MCF 10A (cell line): ENCODE measurements at regions not wholly inside any gene's neighbourhood (a gene's known extent, or its start where the extent isn't known, plus 50 kb on each side); places are given as distances from the start of the nearest gene placed in this dataset.
"Not testable (repeated sequence)": the region's sequence is repeated elsewhere in the genome, so short reads cannot be mapped to it uniquely, and the experiment has no call there.

Source experiments
- BruUV-seq: library from RNA; stranded (reverse); fragments of 400-500 nt; replicated peaks from 2 replicates; lab custom pipeline; 2021; lab: Mats Ljungman, UMichigan
- CTCF ChIA-PET: fragments of 300-600 bp; sonication (Branson Sonifier 250); formaldehyde crosslinking; extraction: SDS; loops from one replicate; lab custom pipeline; 2021; ENCODE audit warnings: antibody characterized with exemption, inconsistent platforms; lab: Yijun Ruan, JAX
- POLR2A ChIA-PET: fragments of 300-600, 350-650 bp; sonication (Branson Sonifier 250); formaldehyde crosslinking; extraction: SDS; loops from one replicate; lab custom pipeline; 2020; ENCODE audit warnings: antibody characterized with exemption, inconsistent platforms; lab: Yijun Ruan, JAX
- DNase-seq: peaks from one replicate; pipeline ENCODE4 v3.0.0-alpha.2; 2018; ENCODE audit not compliant: unreplicated experiment
- H3K27ac Mint-ChIP-seq: one replicate; pipeline ENCODE4 v1.8.0; 2022; ENCODE audit warnings: mild to moderate bottlenecking, low read depth, mixed read lengths; ENCODE audit not compliant: unreplicated experiment
- H3K27me3 Mint-ChIP-seq: one replicate; pipeline ENCODE4 v1.8.0; 2022; ENCODE audit warnings: mixed read lengths; ENCODE audit not compliant: insufficient read depth, unreplicated experiment
- H3K36me3 Mint-ChIP-seq: one replicate; pipeline ENCODE4 v1.8.0; 2022; ENCODE audit warnings: mild to moderate bottlenecking, moderate library complexity, mixed read lengths; ENCODE audit not compliant: insufficient read depth, unreplicated experiment
- H3K4me1 Mint-ChIP-seq: one replicate; pipeline ENCODE4 v1.8.0; 2022; ENCODE audit warnings: mixed read lengths; ENCODE audit not compliant: insufficient read depth, unreplicated experiment
- H3K4me3 Mint-ChIP-seq: one replicate; pipeline ENCODE4 v1.8.0; 2022; ENCODE audit warnings: mild to moderate bottlenecking, moderate library complexity, mixed read lengths; ENCODE audit not compliant: unreplicated experiment
- H3K9me3 Mint-ChIP-seq: one replicate; pipeline ENCODE4 v1.8.0; 2022; ENCODE audit warnings: mixed read lengths; ENCODE audit not compliant: unreplicated experiment
- CTCF ChIP-seq: fragments of 200-600 bp; IDR thresholded peaks from one replicate; pipeline ENCODE4 v1.8.0; 2022; ENCODE audit warnings: antibody characterized with exemption, mild to moderate bottlenecking; ENCODE audit not compliant: unreplicated experiment
- intact Hi-C: fragments of 100-400 bp; cut with micrococcal nuclease; formaldehyde crosslinking; loops from 2 replicates; pipeline ENCODE4 v1.14.1; 2022

GRCh38 chr15:89030311-89030710 is 57.9 kb upstream of the ABHD2 start:
- H3K4me1 Mint-ChIP-seq: no peaks in the 10 kb centered on the region
- TF ChIP-seq CTCF: no peak
- peak overlapping the region; percentile 35 for H3K4me3 Mint-ChIP-seq
- intact Hi-C loops: no loop called here
- H3K27me3 Mint-ChIP-seq: no peaks in the 10 kb centered on the region
- no peaks in the 10 kb centered on the region for H3K9me3 Mint-ChIP-seq
- DNase-seq: no peak
- no peak overlapping the region for H3K27ac Mint-ChIP-seq
- H3K36me3 Mint-ChIP-seq: no peaks in the 10 kb centered on the region
- no TSS peak for BruUV-seq
- ChIA-PET CTCF (interaction anchor here (0.5 to 1.7 kb wide), 8 partner anchors 27 to 412 kb away, joined by 3 to 6 read pairs (median 4); no protein-coding TSS in a partner anchor), POLR2A (interaction anchor here (0.7 kb wide), 1 partner anchor 204 kb away, joined by 3 read pairs; no protein-coding TSS in a partner anchor)

GRCh38 chr15:89031637-89032285 is 56.5 kb upstream of the ABHD2 start:
- intact Hi-C loops, H3K27me3 Mint-ChIP-seq, H3K4me3 Mint-ChIP-seq, BruUV-seq, H3K9me3 Mint-ChIP-seq, H3K27ac Mint-ChIP-seq, H3K36me3 Mint-ChIP-seq, DNase-seq, POLR2A ChIA-PET, H3K4me1 Mint-ChIP-seq: not testable (repeated sequence)
- CTCF ChIA-PET: interaction anchor here (0.6 to 1.7 kb wide), 6 partner anchors 26 to 146 kb away, joined by 3 to 5 read pairs (median 4); no protein-coding TSS in a partner anchor

GRCh38 chr15:89034305-89034704 is 54.0 kb upstream of the ABHD2 start:
- H3K27ac Mint-ChIP-seq: no peak overlapping the region
- intact Hi-C loops: no loop called here
- DNase-seq: peak; percentile 33
- TF ChIP-seq CTCF: no peak
- H3K4me3 Mint-ChIP-seq: no peak overlapping the region
- ChIA-PET CTCF (interaction anchor here (0.5 to 1.9 kb wide), 12 partner anchors 9 to 279 kb away, joined by 3 to 14 read pairs (median 4); no protein-coding TSS in a partner anchor), POLR2A (interaction anchor here (0.9 kb wide), 1 partner anchor 143 kb away, joined by 5 read pairs; no protein-coding TSS in a partner anchor)
- H3K27me3 Mint-ChIP-seq: peaks cover 32% of the 10 kb centered on the region
- no peaks in the 10 kb centered on the region for H3K9me3 Mint-ChIP-seq
- no peaks in the 10 kb centered on the region for H3K4me1 Mint-ChIP-seq
- BruUV-seq: no TSS peak
- H3K36me3 Mint-ChIP-seq: no peaks in the 10 kb centered on the region

DNA sequence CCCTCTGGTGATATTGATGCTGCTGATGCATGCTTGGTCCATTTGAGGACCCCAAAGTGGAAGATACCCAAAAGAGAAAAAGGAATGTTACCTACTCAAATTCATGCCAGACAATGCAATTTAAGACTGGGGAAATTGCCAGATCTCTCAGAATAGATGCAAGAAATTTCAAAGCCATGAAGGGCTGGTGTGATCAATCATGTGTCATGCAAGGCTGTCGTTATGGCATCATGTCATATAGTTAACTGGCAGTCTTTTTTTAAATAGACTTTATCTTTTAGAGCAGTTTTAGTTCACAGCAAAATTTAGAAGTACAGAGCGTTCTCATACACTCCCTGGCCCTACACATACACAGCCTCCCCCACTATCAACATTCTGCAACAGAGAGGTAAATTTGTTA is 53.1 kb upstream of the ABHD2 start:
- no peak for DNase-seq
- H3K4me3 Mint-ChIP-seq: no peak overlapping the region
- no peak overlapping the region for H3K27ac Mint-ChIP-seq
- H3K9me3 Mint-ChIP-seq: no peaks in the 10 kb centered on the region
- CTCF ChIA-PET: interaction anchor here (1.1 to 1.2 kb wide), 2 partner anchors 8 to 24 kb away, joined by 3 to 5 read pairs; no protein-coding TSS in a partner anchor
- TF ChIP-seq CTCF: no peak
- peaks cover 32% of the 10 kb centered on the region for H3K27me3 Mint-ChIP-seq
- H3K36me3 Mint-ChIP-seq: no peaks in the 10 kb centered on the region
- POLR2A ChIA-PET: no interaction called here
- intact Hi-C loops: no loop called here
- no TSS peak for BruUV-seq
- H3K4me1 Mint-ChIP-seq: no peaks in the 10 kb centered on the region
